Transverse colon (tissue), 4 donors: ENCODE measurements at regions not wholly inside any gene's neighbourhood (a gene's known extent, or its start where the extent isn't known, plus 50 kb on each side); places are given as distances from the start of the nearest gene placed in this dataset.

Experiments
- DNase-seq: peaks from one replicate; pipeline ENCODE4 v3.0.0-alpha.2; 2019
- H3K27ac ChIP-seq, 4 donors: fragments of 200-600 bp; sonication (generic); 2 replicates each; pipeline ENCODE4 v1.5.1; 2016 to 2018; ENCODE audit warnings: inconsistent platforms in 4 of 4
- H3K27me3 ChIP-seq: fragments of 200-600 bp; sonication (generic); 2 replicates; pipeline ENCODE4 v1.5.1; 2017; ENCODE audit warnings: inconsistent platforms
- H3K36me3 ChIP-seq, 4 donors: fragments of 200-600 bp; sonication (generic); 2 replicates each; pipeline ENCODE4 v1.5.1; 2017 to 2019; ENCODE audit warnings: inconsistent platforms in 4 of 4
- H3K4me1 ChIP-seq, 4 donors: fragments of 200-600 bp; sonication (generic); 2 replicates each; pipeline ENCODE4 v1.5.1; 2017 to 2020; ENCODE audit warnings: inconsistent platforms in 4 of 4
- H3K4me3 ChIP-seq, 4 donors: fragments of 200-600 bp; sonication (generic); 1 replicate in 1 of 4; 2 replicates in 3 of 4; pipeline versions ENCODE4 v1.5.1 to v1.6.1; 2017 to 2019; ENCODE audit warnings: inconsistent platforms in 4 of 4
- H3K9me3 ChIP-seq, 2 donors: fragments of 200-600 bp; sonication (generic); 2 replicates each; pipeline ENCODE4 v1.5.1; 2017 to 2019; ENCODE audit warnings: inconsistent platforms in 2 of 2
- CTCF ChIP-seq, 5 experiments: fragments of 200-600 bp in 3 of 5; fragments of 450-650 bp in 2 of 5; sonication (generic) in 3 of 5; IDR thresholded peaks; 1 replicate in 2 of 5; 2 replicates in 3 of 5; pipeline ENCODE4 v1.5.1; 2016 to 2017; ENCODE audit warnings: antibody characterized with exemption in 5 of 5, inconsistent platforms in 3 of 5, mild to moderate bottlenecking in 2 of 5, moderate library complexity in 1 of 5
- EP300 ChIP-seq: sonication (generic); formaldehyde crosslinking; IDR thresholded peaks from one replicate; pipeline ENCODE4 v1.6.1; 2017; ENCODE audit warnings: antibody characterized with exemption, low read depth
- POLR2A ChIP-seq: fragments of 450-650 bp; IDR thresholded peaks from one replicate; pipeline ENCODE4 v1.6.1; 2016; ENCODE audit warnings: antibody characterized with exemption, mild to moderate bottlenecking, moderate library complexity
- POLR2AphosphoS5 ChIP-seq, 3 donors: sonication (generic); formaldehyde crosslinking; IDR thresholded peaks; one replicate each; pipeline ENCODE4 v1.6.1; 2016; ENCODE audit warnings: antibody characterized with exemption in 3 of 3
- WGBS, 2 donors: methylation state at CpG; one replicate each; pipeline ENCODE4 v1.1.5; 2018; ENCODE audit warnings: low coverage in 1 of 2; 5-methylcytosine and 5-hydroxymethylcytosine counted together
- in situ Hi-C, 4 donors: fragments of 200-750 bp; cut with MboI; loops; one replicate each; pipeline versions ENCODE4 v1.15.0 to v1.15.1; 2017; ENCODE audit warnings: low sequenced_read_pairs in 3 of 4, low pct_ligation_motif_present in 1 of 4, low pct_unique_long_range_greater_than_20kb in 1 of 4
- intact Hi-C: fragments of 100-400 bp; cut with DNase I; formaldehyde crosslinking; loops from one replicate; pipeline ENCODE4 v1.15.1; 2023; ENCODE audit warnings: low total_unique reads
- small RNA-seq, 4 donors: library from RNA; depleted of rRNA; stranded (forward); fragments of <200 nt; gene quantifications; one replicate each; pipeline ENCODE3, GENCODE V24; 2016

DNA sequence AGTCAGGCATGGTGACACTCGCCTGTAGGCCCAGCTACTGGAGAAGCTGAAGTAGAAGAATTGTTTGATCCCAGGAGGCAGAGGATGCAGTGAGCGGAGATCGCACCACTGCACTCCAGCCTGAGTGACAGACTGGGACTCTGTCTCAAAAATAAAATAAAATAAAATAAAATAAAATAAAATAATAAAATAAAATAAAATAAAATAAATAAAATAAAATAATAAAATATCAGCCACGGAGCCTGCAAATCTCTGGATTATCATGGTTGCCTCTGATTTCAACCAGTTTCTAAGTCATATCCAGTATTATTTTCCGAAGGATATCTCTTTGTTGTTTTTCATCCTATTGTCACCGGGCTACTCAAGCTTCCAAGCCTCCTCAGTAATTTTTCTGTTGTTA lies 51.7 kb upstream of the FZD8 start:
- TF ChIP-seq EP300 (no peak), CTCF (IDR thresholded peaks at IDR 0.05) (no peak), POLR2A (no peak), POLR2AphosphoS5 (IDR thresholded peaks at IDR 0.05) (no peak)
- intact Hi-C loops: no loop called here
- H3K4me3 ChIP-seq: no peak overlapping the region
- no peaks in the 10 kb centered on the region for H3K36me3 ChIP-seq
- DNase-seq: no peak
- in situ Hi-C loops: no loop called here
- no peaks in the 10 kb centered on the region for H3K27me3 ChIP-seq
- 91 to 93% methylated on average over 3 to 6 of the region's 6 CpGs for WGBS, 2 donors
- no peak overlapping the region for H3K27ac ChIP-seq
- no peaks in the 10 kb centered on the region for H3K9me3 ChIP-seq
- no peaks in the 10 kb centered on the region for H3K4me1 ChIP-seq

Small RNA genes in the stretch of these regions (small RNA-seq; reads per million reads assigned to genes)
- gene RF00019: 0 reads per million in 4 donors
- gene RF00561: 0 reads per million in 4 donors
